ENCODE measurements at regions not wholly inside any gene's neighbourhood (a gene's known extent, or its start where the extent isn't known, plus 50 kb on each side); places are given as distances from the start of the nearest gene placed in this dataset.

GRCh38 chr18:38318416-38318815 is 752.8 kb upstream of the CELF4 start:
- DNase-seq: no peak
- Histone ChIP-seq H3K27ac (no peak overlapping the region), H3K27me3 (no peaks in the 10 kb centered on the region), H3K9me3 (no peaks in the 10 kb centered on the region), H3K4me1 (no peaks in the 10 kb centered on the region), H3K36me3 (ENCODE audit: low read depth, missing control alignments) (no peaks in the 10 kb centered on the region), H3K4me3 (no peak overlapping the region)
- intact Hi-C loops (cut with DNase I; ENCODE audit: low total_unique reads): no loop called here
- TF ChIP-seq CTCF (IDR thresholded peaks at IDR 0.05): no peak
- no peak for TF ChIP-seq POLR2A (IDR thresholded peaks at IDR 0.05)

GRCh38 chr18:38313831-38314230 is 748.2 kb upstream of the CELF4 start:
- no peaks in the 10 kb centered on the region for H3K9me3 ChIP-seq
- TF ChIP-seq CTCF (IDR thresholded peaks at IDR 0.05) (no peak), POLR2A (IDR thresholded peaks at IDR 0.05) (no peak)
- H3K27me3 ChIP-seq: no peaks in the 10 kb centered on the region
- no peak for DNase-seq
- no peaks in the 10 kb centered on the region for H3K4me1 ChIP-seq
- H3K27ac ChIP-seq: no peak overlapping the region
- no peak overlapping the region for H3K4me3 ChIP-seq
- intact Hi-C loops (cut with DNase I; ENCODE audit: low total_unique reads): no loop called here
- no peaks in the 10 kb centered on the region for H3K36me3 ChIP-seq (ENCODE audit: low read depth, missing control alignments)

- 61 to 71% methylated on average over 3 of the region's 3 CpGs for WGBS, 2 donors
- H3K4me1 ChIP-seq: no peaks in the 10 kb centered on the region
- intact Hi-C loops (cut with DNase I; ENCODE audit: low total_unique reads): no loop called here
- H3K27me3 ChIP-seq: no peaks in the 10 kb centered on the region
- H3K9me3 ChIP-seq: no peaks in the 10 kb centered on the region
- H3K36me3 ChIP-seq (ENCODE audit: low read depth, missing control alignments): no peaks in the 10 kb centered on the region
- H3K27ac ChIP-seq: no peak overlapping the region
- DNase-seq: no peak
- H3K4me3 ChIP-seq: no peak overlapping the region
- TF ChIP-seq CTCF (IDR thresholded peaks at IDR 0.05): no peak
Observed at GRCh38 chr18:38312532-38312931, 746.9 kb upstream of the CELF4 start.

- TF ChIP-seq CTCF (IDR thresholded peaks at IDR 0.05) (no peak), POLR2A (IDR thresholded peaks at IDR 0.05) (no peak)
Observed at GRCh38 chr18:38310936-38311335, 745.3 kb upstream of the CELF4 start.

GRCh38 chr18:38307914-38308313 is 742.3 kb upstream of the CELF4 start:
- intact Hi-C loops (cut with DNase I; ENCODE audit: low total_unique reads): no loop called here
- H3K27me3 ChIP-seq: no peaks in the 10 kb centered on the region
- no peak overlapping the region for H3K4me3 ChIP-seq
- TF ChIP-seq CTCF (IDR thresholded peaks at IDR 0.05): no peak
- TF ChIP-seq POLR2A (IDR thresholded peaks at IDR 0.05): no peak
- H3K27ac ChIP-seq: no peak overlapping the region
- H3K36me3 ChIP-seq (ENCODE audit: low read depth, missing control alignments): no peaks in the 10 kb centered on the region
- no peak for DNase-seq
- no peaks in the 10 kb centered on the region for H3K4me1 ChIP-seq
- 83 to 87% methylated on average over 5 of the region's 5 CpGs for WGBS, 2 donors
- no peaks in the 10 kb centered on the region for H3K9me3 ChIP-seq

More at GRCh38 chr18:38310936-38311335, 745.3 kb upstream of the CELF4 start:
- DNase-seq: no peak
- H3K27me3 ChIP-seq: no peaks in the 10 kb centered on the region
- intact Hi-C loops (cut with DNase I; ENCODE audit: low total_unique reads): no loop called here
- no peak overlapping the region for H3K4me3 ChIP-seq
- H3K27ac ChIP-seq: no peak overlapping the region
- H3K9me3 ChIP-seq: no peaks in the 10 kb centered on the region
- H3K36me3 ChIP-seq (ENCODE audit: low read depth, missing control alignments): no peaks in the 10 kb centered on the region
- no peaks in the 10 kb centered on the region for H3K4me1 ChIP-seq
- WGBS, 2 donors: 74 to 82% methylated on average over 2 of the region's 2 CpGs

Measured in testis (tissue), 2 donors.